HG02798 (cell line): ENCODE measurements at regions not wholly inside any gene's neighbourhood (a gene's known extent, or its start where the extent isn't known, plus 50 kb on each side); places are given as distances from the start of the nearest gene placed in this dataset.
"Not testable (repeated sequence)": the region's sequence is repeated elsewhere in the genome, so short reads cannot be mapped to it uniquely, and the experiment has no call there.

ENCODE experiments used
- ATAC-seq: cut with Tn5 transposase; IDR thresholded peaks from one replicate; pipeline ENCODE4 v1.9.1; 2021; ENCODE audit warnings: mild to moderate bottlenecking; ENCODE audit not compliant: unreplicated experiment, poor library complexity

- ATAC-seq = no peak
Measured at GRCh38 chr13:90591927-90592268, 755.6 kb upstream of the MIR17HG start.

- ATAC-seq = no peak
Measured at GRCh38 chr13:90592943-90593342, 754.5 kb upstream of the MIR17HG start.

- no peak for ATAC-seq
Measured at GRCh38 chr13:90594681-90595080, 752.8 kb upstream of the MIR17HG start.

GRCh38 chr13:90605664-90606063 lies 741.8 kb upstream of the MIR17HG start:
- ATAC-seq = no peak

- not testable (repeated sequence) for ATAC-seq
Measured at GRCh38 chr13:90606921-90607320, 740.6 kb upstream of the MIR17HG start.

- no peak for ATAC-seq
Measured at GRCh38 chr13:90612391-90612790, 735.1 kb upstream of the MIR17HG start.

- no peak for ATAC-seq
Measured at GRCh38 chr13:90613076-90613795, 734.3 kb upstream of the MIR17HG start.

GRCh38 chr13:90615236-90615635 lies 732.3 kb upstream of the MIR17HG start:
- ATAC-seq = no peak

GRCh38 chr13:90615767-90616166 lies 731.7 kb upstream of the MIR17HG start:
- ATAC-seq = no peak

GRCh38 chr13:90618133-90618532 lies 729.4 kb upstream of the MIR17HG start:
- ATAC-seq = no peak

- no peak for ATAC-seq
Measured at GRCh38 chr13:90622541-90622940, 724.9 kb upstream of the MIR17HG start.

GRCh38 chr13:90623318-90624011 lies 724.0 kb upstream of the MIR17HG start:
- ATAC-seq = no peak

- ATAC-seq = no peak
Measured at GRCh38 chr13:90627813-90628212, 719.7 kb upstream of the MIR17HG start.

GRCh38 chr13:90628471-90628870 lies 719.0 kb upstream of the MIR17HG start:
- ATAC-seq = no peak

GRCh38 chr13:90630716-90631115 lies 716.8 kb upstream of the MIR17HG start:
- no peak for ATAC-seq

- ATAC-seq = no peak
Measured at GRCh38 chr13:90632184-90632583, 715.3 kb upstream of the MIR17HG start.

GRCh38 chr13:90633849-90634248 lies 713.6 kb upstream of the MIR17HG start:
- no peak for ATAC-seq

- no peak for ATAC-seq
Measured at GRCh38 chr13:90640976-90641375, 706.5 kb upstream of the MIR17HG start.

GRCh38 chr13:90641884-90642283 lies 705.6 kb upstream of the MIR17HG start:
- no peak for ATAC-seq

- no peak for ATAC-seq
Measured at GRCh38 chr13:90645582-90645981, 701.9 kb upstream of the MIR17HG start.

- ATAC-seq = no peak
Measured at GRCh38 chr13:90648497-90648896, 699.0 kb upstream of the MIR17HG start.

- ATAC-seq = no peak
Measured at GRCh38 chr13:90652036-90652435, 695.5 kb upstream of the MIR17HG start.
